CD4-positive, alpha-beta T cell treated with Interleukin-21 for 1 hour (primary cell): ENCODE measurements at regions not wholly inside any gene's neighbourhood (a gene's known extent, or its start where the extent isn't known, plus 50 kb on each side); places are given as distances from the start of the nearest gene placed in this dataset.

Experiments
- DNase-seq: peaks from one replicate; pipeline ENCODE4 v3.0.0-alpha.2; 2020

DNA sequence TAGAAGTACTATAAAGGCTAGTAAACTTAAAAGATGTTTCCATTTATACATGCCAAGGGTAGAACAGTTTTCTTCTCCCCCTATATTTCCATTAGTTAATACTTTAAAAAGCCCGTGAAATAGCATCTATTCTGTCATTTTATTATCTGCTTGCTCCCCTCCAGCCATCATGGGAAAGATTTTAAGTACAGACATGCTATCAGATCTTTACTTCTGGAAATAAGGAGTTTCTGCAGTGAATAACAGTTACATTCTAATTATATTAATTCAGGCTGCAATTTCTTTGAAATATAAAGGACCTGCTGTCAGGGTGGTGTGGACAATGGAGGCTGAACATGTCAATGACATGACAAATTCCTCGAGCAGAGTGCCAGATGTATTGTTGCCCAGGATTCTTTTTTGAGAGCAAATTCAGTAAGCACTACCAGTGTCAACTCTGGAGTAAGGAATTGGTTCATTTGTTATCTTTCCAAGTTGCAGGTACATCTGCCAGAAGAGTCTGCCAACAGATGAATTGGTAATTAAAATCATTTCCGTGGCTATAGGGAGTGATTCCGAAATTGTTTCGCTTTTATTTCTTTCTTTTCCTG is 151.3 kb downstream of the BTG1 start:
- no peak for DNase-seq

DNA sequence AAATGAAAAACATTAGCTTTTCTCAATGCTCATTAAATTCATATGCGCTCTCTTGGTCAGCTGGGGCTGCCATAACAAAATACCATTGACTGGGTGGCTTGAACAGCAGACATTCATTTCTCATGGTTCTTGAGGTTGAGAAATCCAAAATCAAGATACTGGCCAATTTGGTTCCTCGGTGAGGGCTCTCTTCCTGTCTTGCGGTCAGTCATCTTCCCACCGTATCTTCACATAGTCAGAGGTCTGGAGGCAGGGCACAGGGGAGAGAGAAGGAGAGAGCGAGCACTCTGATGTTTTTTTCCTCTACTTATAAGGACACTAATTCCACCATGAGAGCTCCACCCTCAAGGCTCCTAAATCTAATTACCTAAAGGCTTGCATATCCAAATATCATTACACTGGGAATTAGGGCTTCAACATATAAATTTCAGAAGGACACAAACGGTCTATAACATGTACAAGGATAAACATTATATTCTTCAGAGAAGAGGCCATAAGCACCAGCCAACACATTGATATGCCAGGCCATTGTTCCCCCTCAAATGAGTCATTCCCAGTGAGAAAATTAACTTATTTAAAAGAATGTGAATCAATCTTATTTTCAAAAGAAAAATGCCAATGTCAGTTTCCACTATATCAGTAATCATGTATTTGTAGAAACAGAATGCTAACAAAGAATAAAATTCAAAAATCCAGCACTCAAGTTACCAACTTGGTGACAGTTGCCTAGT is 152.2 kb downstream of the BTG1 start:
- DNase-seq, result no peak

DNA sequence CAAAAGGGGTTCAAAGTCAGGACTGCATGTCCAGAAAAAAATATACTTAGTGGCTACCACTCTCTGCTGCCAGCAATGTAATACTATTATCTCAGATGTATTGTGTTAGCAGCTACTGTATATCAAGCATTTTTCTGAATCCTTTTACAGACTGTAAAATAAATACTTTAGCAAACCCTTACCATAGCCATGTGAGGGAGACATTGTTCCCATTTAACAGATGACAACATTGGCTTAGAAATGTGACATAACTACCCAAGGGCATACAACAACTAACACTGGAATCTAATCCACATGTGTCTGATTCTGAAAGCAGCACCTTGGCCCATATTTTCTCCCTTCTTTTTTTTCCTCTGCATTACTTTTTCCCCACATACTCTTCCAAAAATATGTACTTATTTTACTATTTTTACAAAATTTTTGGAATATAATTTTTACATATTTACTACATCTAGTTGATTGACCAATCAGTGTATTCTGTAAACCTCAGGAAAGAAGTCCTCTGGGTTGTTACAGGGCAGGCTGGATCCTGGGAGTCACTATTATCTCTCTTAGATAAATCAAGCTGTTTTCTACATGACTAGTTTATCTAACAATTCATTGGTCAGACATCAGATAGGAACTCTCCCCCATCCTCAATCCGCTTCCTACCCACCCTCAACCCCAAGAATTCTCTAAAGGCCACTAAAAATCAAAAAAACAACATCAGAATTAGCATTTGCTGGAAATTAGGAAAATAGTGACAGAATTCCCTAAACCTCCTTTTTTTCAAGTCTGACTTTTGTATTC is 154.1 kb downstream of the BTG1 start:
- peak; percentile 72 for DNase-seq

GRCh38 chr12:91990525-91990924 is 155.1 kb downstream of the BTG1 start:
- DNase-seq, result no peak

- DNase-seq, result no peak
Measured at GRCh38 chr12:91989143-91989542, 156.5 kb downstream of the BTG1 start.

DNA sequence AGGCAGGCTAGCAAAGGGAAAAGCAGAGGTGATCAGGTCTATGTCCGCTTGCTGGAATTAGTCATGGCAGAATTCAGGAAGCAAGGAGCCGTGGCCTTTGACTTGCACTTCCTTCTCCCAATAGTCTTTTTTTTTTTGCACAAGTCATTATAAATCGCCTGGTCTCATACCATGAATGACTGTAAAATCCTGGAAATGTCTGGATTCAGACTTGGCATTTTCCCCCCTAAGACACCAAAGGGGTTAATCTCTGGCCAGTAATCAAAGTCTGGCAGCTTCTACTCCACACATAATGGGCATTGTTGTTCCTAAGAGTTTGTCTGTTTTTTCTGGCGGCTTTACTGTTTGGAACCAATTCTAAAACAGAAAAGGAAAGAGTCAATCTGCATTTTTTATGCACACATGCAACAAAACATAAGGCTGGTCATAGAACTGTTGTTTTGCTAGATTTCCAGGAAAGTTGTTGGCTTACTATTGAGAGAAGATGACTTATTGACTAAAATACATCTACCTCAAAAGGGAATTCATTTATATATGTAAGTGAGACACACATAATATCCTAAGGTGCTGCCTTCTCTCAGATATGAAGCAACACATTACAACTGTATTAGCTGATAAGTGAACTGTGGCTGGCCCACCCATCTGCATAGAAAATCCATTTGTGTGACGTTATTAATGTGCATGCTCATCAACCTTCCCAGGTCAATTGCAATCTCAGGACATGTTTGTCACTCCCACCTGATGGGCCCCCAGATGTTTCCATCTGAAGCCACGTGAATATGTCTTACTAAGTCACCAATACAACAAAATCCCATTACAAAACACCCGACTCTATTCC is 157.3 kb downstream of the BTG1 start:
- no peak for DNase-seq

GRCh38 chr12:91986084-91986483 is 159.6 kb downstream of the BTG1 start:
- DNase-seq, result no peak

DNA sequence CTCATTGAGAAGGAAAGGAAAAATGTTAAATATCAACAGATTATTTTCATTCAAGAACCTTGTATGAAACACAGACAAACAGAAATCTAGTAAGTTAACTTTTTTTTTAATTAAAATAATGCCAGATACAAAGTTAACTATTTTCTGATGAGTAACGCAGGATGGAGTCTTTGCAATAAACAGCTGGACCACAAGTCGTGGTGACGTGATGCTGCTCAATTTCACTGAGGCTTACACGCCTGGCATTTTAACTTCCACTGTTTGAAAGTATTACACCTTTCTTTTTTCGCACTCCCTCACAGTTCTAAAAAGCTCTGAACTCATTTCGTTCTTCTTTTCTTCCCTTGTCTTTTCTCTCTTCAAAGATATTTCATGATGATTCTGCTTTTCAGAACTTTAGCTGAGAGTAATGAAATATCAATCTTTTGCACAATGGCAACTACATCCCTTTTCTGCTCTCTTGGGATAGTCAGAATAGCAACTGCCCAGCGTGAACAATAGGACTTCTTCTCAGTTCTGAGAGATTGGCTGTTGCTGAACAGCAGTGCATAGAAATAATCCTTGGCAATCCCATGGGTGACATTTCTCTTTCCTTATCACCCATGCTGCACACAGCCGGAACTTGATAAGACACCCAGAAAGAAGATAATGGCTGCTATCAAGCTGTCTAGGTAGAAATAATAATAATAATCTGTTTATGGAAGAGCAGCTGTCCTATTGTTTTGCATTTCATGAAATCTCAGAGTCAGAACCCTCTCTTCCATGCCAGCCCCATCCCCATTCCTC is 160.5 kb downstream of the BTG1 start:
- no peak for DNase-seq

GRCh38 chr12:91984556-91984955 is 161.1 kb downstream of the BTG1 start:
- DNase-seq, result no peak

- DNase-seq, result no peak
Measured at GRCh38 chr12:91983935-91984334, 161.7 kb downstream of the BTG1 start.

DNA sequence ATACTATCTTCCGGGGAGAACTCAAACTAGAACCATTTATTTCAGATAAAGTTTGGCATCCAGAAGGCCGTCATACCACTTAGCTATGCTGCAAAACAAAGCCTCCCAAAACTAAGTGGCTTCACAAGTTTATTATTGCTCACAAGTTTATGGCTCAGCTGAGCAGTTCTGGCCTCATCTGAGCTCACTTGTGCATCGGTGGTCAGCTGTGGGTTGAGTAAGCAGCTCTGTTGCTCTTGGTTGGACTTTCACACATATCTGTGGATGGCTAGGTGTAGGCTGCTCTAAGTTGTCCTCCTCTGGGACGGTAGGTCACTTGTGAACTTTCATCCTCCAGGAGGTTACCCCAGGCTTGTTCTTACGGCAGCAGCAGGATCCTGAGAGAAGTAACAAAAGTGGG is 162.7 kb downstream of the BTG1 start:
- DNase-seq, result no peak

GRCh38 chr12:91980389-91980821 is 165.2 kb downstream of the BTG1 start:
- DNase-seq, result no peak

DNA sequence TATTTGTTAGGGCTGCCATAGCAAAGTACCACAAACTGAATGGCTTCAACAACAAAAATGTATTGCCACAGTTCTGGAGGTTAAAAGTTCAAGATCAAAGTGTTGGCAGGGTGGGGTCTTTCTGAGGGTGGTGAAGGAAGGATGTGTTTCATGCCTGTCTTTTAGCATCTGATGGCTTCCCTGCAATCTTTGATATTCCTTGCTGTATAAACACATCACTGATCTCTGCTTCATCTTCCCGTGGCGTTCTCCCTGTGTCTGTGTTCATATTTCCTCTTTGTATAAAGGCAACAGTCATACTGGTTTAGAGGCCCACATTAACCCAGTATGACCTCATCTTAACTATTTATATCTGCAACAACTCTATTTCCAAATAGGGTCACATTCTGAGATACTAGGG is 167.5 kb downstream of the BTG1 start:
- peak; percentile 74 for DNase-seq

- DNase-seq, result no peak
Measured at GRCh38 chr12:91975891-91976290, 169.8 kb downstream of the BTG1 start.

DNA sequence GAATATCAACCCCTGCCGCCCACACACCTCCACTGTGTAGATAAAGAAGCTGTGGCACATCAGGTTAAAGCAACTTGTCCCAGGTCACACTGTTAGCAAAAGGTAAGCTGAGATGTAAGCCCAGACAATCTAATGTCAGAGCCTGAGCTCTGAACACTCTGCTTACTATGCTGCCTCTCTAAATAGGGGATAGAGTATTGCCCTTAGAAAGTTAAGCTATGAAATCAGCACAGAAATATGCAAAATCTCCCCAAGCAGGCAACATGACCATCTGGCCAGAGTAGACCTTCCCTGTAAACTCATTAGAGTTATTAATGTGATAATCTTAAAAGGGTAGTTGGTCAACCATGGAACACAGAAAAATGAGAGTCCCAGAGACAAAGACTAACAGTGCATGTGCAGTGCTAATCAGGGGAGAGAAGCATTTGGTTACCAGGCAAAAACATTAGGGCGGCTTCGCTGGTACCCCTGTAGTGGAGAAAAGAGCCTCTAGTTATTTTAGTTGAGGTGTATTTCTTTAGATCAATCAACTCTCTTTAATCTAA is 171.0 kb downstream of the BTG1 start:
- no peak for DNase-seq

- no peak for DNase-seq
Measured at GRCh38 chr12:91973813-91974212, 171.8 kb downstream of the BTG1 start.

DNA sequence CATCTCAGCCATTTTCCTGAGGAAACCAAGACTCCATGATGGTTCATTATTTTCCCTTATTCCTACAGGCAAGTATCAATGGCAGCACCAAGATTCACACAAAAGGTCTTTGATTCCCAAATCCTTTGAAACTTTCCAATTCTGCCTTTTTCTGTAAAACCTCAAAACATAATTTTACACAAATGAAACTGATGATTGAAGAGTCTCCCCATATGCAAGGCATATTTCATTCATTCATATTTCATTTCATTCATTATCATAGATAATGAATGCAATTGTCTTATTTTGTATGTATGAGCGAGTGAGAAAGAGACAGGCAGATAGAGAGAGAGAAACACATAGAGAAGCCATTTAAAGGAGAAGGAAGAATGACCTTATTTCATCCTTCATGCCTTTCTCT is 172.8 kb downstream of the BTG1 start:
- DNase-seq, result no peak

- no peak for DNase-seq
Measured at GRCh38 chr12:91968777-91969171, 176.9 kb downstream of the BTG1 start.

DNA sequence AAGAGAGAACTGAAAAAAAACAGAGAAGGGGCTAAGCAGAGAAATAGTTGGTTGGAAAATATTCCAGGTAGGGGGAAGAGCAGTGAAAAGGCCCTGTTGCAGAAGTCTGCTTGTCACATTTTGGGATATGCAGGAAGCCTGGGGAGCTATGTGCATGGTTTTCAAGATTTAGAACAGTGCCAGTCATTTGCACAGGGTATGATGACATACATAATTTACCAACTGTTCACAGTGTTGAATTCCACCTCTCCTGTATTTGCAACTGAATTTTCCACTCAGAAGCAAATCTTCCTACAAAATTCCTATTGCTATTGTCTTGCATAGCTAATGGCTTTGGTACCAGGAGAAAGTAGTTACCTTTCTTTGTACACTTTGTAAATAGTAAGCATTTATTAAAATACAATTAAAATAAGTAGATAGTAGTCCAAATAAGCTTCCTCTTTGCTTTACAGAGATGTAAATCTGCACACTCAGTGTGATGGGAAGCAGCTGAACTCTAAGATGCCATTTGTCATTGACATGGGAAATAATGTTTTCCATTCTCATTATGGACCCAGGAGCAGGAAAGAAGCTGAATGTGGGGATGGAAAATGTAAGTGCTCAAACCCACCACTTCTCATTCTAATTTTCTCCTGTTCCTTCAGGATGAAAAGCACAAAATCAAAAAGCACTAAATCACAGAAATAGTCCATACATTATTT is 177.4 kb downstream of the BTG1 start:
- no peak for DNase-seq

DNA sequence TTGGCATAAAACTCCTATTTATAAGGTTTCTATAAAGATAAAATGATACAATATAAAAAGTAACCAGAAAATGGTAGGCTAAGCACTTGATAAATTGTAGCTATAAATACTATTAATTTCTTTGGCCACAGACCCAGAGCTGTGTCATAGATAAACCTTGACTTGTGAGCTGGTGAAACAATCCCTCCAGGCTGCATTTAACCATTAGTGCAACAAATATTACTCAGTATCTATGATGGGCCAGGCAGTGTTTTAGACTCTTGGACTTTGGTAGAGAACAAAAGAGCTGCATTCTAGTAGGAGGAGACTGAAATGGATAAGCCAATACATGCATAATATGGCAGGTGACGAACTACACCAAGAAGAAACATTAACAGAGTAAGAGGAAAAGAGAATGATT is 178.1 kb downstream of the BTG1 start:
- no peak for DNase-seq

- no peak for DNase-seq
Measured at GRCh38 chr12:91965781-91966180, 179.9 kb downstream of the BTG1 start.
